Liver (tissue), 7 donors: ENCODE measurements at regions not wholly inside any gene's neighbourhood (a gene's known extent, or its start where the extent isn't known, plus 50 kb on each side); places are given as distances from the start of the nearest gene placed in this dataset.

Experiments used
- DNase-seq: peaks from one replicate; pipeline ENCODE4 v3.0.0-alpha.2; 2017; ENCODE audit warnings: low spot score
- H3K27ac ChIP-seq, 2 donors: one replicate each; pipeline ENCODE4 v1.7.0; 2013; ENCODE audit warnings: inconsistent platforms in 2 of 2, low read length in 2 of 2, control low read depth in 1 of 2, low read depth in 1 of 2, mild to moderate bottlenecking in 1 of 2
- H3K27me3 ChIP-seq, 4 donors: one replicate each; pipeline versions ENCODE4 v1.6.1 to v1.7.0; 2013; ENCODE audit warnings: low read length in 3 of 4, inconsistent platforms in 1 of 4, mild to moderate bottlenecking in 1 of 4, moderate library complexity in 1 of 4; ENCODE audit not compliant: control insufficient read depth in 4 of 4, insufficient read depth in 4 of 4
- H3K36me3 ChIP-seq, 4 donors: one replicate each; pipeline versions ENCODE4 v1.6.1 to v1.7.0; 2013; ENCODE audit warnings: low read length in 3 of 4, mild to moderate bottlenecking in 3 of 4, low read depth in 1 of 4, moderate library complexity in 1 of 4; ENCODE audit not compliant: control insufficient read depth in 4 of 4, insufficient read depth in 3 of 4
- H3K4me1 ChIP-seq, 4 donors: one replicate each; pipeline versions ENCODE4 v1.6.1 to v1.7.0; 2013; ENCODE audit warnings: low read length in 3 of 4, mild to moderate bottlenecking in 3 of 4, moderate library complexity in 1 of 4; ENCODE audit not compliant: control insufficient read depth in 4 of 4, insufficient read depth in 4 of 4
- H3K4me3 ChIP-seq, 3 donors: one replicate each; pipeline versions ENCODE4 v1.6.1 to v1.7.0; 2013; ENCODE audit warnings: low read length in 3 of 3, control low read depth in 1 of 3, low read depth in 1 of 3, mild to moderate bottlenecking in 1 of 3
- H3K9ac ChIP-seq, 2 donors: one replicate each; pipeline ENCODE4 v1.7.0; 2013; ENCODE audit warnings: low read length in 2 of 2, mild to moderate bottlenecking in 2 of 2, moderate library complexity in 2 of 2, control low read depth in 1 of 2, low read depth in 1 of 2
- H3K9me3 ChIP-seq, 4 donors: one replicate each; pipeline versions ENCODE4 v1.6.1 to v1.7.0; 2013; ENCODE audit warnings: low read length in 3 of 4; ENCODE audit not compliant: control insufficient read depth in 4 of 4
- EGR1 ChIP-seq, 2 donors: IDR thresholded peaks; 2 replicates each; pipeline ENCODE4 v1.6.1; 2016 to 2018; ENCODE audit warnings: antibody characterized with exemption in 2 of 2, low read depth in 2 of 2
- FOXA1 ChIP-seq: IDR thresholded peaks from 2 replicates; pipeline ENCODE4 v1.6.1; 2016; ENCODE audit warnings: antibody characterized with exemption
- FOXA2 ChIP-seq: IDR thresholded peaks from 2 replicates; pipeline ENCODE4 v1.6.1; 2016; ENCODE audit warnings: antibody characterized with exemption
- GABPA ChIP-seq, 2 donors: IDR thresholded peaks in 1 of 2; conservative IDR thresholded peaks in 1 of 2; 2 replicates each; pipeline ENCODE4 v1.6.1; 2016; ENCODE audit warnings: antibody characterized with exemption in 2 of 2, mild to moderate bottlenecking in 1 of 2, moderate library complexity in 1 of 2
- HNF4G ChIP-seq: IDR thresholded peaks from 2 replicates; pipeline ENCODE4 v1.6.1; 2016; ENCODE audit warnings: antibody characterized with exemption
- JUND ChIP-seq, 2 donors: IDR thresholded peaks; 2 replicates each; pipeline ENCODE4 v1.6.1; 2016; ENCODE audit warnings: antibody characterized with exemption in 2 of 2
- NR2F2 ChIP-seq: IDR thresholded peaks from 2 replicates; pipeline ENCODE4 v1.6.1; 2016; ENCODE audit warnings: antibody characterized with exemption
- RAD21 ChIP-seq, 2 donors: IDR thresholded peaks; 2 replicates each; pipeline ENCODE4 v1.6.1; 2016; ENCODE audit warnings: antibody characterized with exemption in 2 of 2, mild to moderate bottlenecking in 2 of 2
- REST ChIP-seq: IDR thresholded peaks from 2 replicates; pipeline ENCODE4 v1.6.1; 2016; ENCODE audit warnings: antibody characterized with exemption, mild to moderate bottlenecking
- RXRA ChIP-seq, 2 donors: IDR thresholded peaks; 2 replicates each; pipeline ENCODE4 v1.6.1; 2017 to 2018; ENCODE audit warnings: antibody characterized with exemption in 2 of 2, mild to moderate bottlenecking in 1 of 2
- SP1 ChIP-seq: IDR thresholded peaks from 2 replicates; pipeline ENCODE4 v1.6.1; 2018; ENCODE audit warnings: antibody characterized with exemption, mild to moderate bottlenecking
- TAF1 ChIP-seq: conservative IDR thresholded peaks from 2 replicates; pipeline ENCODE4 v1.6.1; 2016; ENCODE audit warnings: antibody characterized with exemption, mild to moderate bottlenecking
- ZBTB33 ChIP-seq: IDR thresholded peaks from 2 replicates; pipeline ENCODE4 v1.6.1; 2016; ENCODE audit warnings: antibody characterized with exemption
- TF ChIP-seq, protein P1 (sequence below): IDR thresholded peaks from 2 replicates; pipeline ENCODE4 v1.6.1; 2016; ENCODE audit warnings: antibody characterized with exemption
- TF ChIP-seq, protein P2 (sequence below): IDR thresholded peaks from 2 replicates; pipeline ENCODE4 v1.6.1; 2016; ENCODE audit warnings: antibody characterized with exemption
- TF ChIP-seq, protein P3 (sequence below): fragments of 150-350 bp; IDR thresholded peaks from 2 replicates; pipeline ENCODE4 v1.5.1; 2017; ENCODE audit warnings: improper control_type of control experiment, low read depth, low read length; ENCODE audit not compliant: missing input control
- donor health status: healthy.
- donor health status: healthy.
- donor health status: healthy.
- donor health status: healthy.

GRCh38 chr12:68487721-68488309, 122.9 kb upstream of the RAP1B start (continued):
- no peak for TF ChIP-seq EGR1 (IDR thresholded peaks at IDR 0.05; ENCODE audit: low read depth in 2 of 2)
- TF ChIP-seq SP1 = no peak
- TF ChIP-seq RAD21 (IDR thresholded peaks at IDR 0.05) = no peak
- TF ChIP-seq, protein P1, sequence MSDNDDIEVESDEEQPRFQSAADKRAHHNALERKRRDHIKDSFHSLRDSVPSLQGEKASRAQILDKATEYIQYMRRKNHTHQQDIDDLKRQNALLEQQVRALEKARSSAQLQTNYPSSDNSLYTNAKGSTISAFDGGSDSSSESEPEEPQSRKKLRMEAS = no peak
- no peak for TF ChIP-seq TAF1

DNA sequence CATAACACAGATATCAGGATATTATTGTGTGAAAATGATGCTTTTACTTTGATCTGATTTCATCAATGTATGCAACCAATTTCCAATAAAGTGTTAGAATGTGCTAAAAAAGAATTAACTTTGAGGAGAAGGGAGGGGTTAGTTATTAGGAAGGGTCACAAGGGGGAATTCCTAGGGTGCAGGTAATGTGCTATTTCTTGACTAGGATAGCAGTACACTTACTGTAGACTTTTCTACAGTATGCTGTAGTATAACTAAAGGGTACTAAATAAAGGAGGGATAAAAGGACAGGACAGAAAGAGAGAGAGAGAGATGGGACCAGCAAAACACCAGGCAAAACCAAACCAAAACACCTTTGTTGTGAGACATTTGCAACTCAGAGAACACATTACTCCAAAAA, 121.4 kb upstream of the RAP1B start:
- Histone ChIP-seq H3K9ac (no peak overlapping the region), H3K4me3 (no peak overlapping the region), H3K36me3 (no peaks in the 10 kb centered on the region), H3K9me3 (no peaks in the 10 kb centered on the region), H3K27ac (no peak overlapping the region), H3K27me3 (no peaks in the 10 kb centered on the region), H3K4me1 (no peaks in the 10 kb centered on the region)
- TF ChIP-seq SP1 (no peak), FOXA1 (no peak), TAF1 (no peak), EGR1 (IDR thresholded peaks at IDR 0.05; ENCODE audit: low read depth in 2 of 2) (no peak), RAD21 (IDR thresholded peaks at IDR 0.05) (no peak), JUND (IDR thresholded peaks at IDR 0.05) (no peak), HNF4G (no peak), REST (no peak), ZBTB33 (no peak), RXRA (IDR thresholded peaks at IDR 0.05) (no peak), GABPA (IDR thresholded peaks at IDR 0.05 in 1 of 2, conservative IDR thresholded peaks at IDR 0.05 in 1 of 2) (no peak), FOXA2 (no peak), NR2F2 (no peak)
- TF ChIP-seq, protein P2, sequence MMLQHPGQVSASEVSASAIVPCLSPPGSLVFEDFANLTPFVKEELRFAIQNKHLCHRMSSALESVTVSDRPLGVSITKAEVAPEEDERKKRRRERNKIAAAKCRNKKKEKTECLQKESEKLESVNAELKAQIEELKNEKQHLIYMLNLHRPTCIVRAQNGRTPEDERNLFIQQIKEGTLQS = no peak
- TF ChIP-seq, protein P1 = no peak
- TF ChIP-seq, protein P3, sequence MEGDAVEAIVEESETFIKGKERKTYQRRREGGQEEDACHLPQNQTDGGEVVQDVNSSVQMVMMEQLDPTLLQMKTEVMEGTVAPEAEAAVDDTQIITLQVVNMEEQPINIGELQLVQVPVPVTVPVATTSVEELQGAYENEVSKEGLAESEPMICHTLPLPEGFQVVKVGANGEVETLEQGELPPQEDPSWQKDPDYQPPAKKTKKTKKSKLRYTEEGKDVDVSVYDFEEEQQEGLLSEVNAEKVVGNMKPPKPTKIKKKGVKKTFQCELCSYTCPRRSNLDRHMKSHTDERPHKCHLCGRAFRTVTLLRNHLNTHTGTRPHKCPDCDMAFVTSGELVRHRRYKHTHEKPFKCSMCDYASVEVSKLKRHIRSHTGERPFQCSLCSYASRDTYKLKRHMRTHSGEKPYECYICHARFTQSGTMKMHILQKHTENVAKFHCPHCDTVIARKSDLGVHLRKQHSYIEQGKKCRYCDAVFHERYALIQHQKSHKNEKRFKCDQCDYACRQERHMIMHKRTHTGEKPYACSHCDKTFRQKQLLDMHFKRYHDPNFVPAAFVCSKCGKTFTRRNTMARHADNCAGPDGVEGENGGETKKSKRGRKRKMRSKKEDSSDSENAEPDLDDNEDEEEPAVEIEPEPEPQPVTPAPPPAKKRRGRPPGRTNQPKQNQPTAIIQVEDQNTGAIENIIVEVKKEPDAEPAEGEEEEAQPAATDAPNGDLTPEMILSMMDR = no peak
- no peak for DNase-seq
